Hematopoietic multipotent progenitor cell treated with erythropoietin and hydrocortisone succinate and interleukin-3 and kit ligand, for 17 days (in vitro differentiated cells): ENCODE measurements at regions not wholly inside any gene's neighbourhood (a gene's known extent, or its start where the extent isn't known, plus 50 kb on each side); places are given as distances from the start of the nearest gene placed in this dataset.

Experiments used
- DNase-seq: peaks from one replicate; pipeline ENCODE4 v3.0.0-alpha.2; 2015; ENCODE audit warnings: low spot score

DNA sequence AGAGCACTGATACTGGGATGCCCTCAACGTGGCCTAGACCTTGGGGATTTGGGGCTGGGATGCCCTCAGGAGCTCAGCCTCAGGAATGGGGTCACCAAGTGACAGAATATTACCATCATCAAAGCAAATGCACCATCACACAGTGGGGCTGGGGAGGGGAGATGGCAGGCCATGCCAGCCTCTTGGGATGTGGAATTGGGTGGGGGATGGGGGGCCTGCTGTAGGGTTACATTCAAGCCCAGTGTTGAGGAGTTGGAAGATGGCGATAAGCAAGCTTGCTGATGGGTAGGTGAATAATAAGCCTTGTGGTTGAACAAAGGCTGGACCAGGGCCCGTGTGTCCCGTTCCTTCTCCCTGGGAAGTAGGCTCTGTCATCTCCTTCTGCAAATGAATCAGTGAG, 69.1 kb upstream of the GPR12 start:
- DNase-seq: no peak

DNA sequence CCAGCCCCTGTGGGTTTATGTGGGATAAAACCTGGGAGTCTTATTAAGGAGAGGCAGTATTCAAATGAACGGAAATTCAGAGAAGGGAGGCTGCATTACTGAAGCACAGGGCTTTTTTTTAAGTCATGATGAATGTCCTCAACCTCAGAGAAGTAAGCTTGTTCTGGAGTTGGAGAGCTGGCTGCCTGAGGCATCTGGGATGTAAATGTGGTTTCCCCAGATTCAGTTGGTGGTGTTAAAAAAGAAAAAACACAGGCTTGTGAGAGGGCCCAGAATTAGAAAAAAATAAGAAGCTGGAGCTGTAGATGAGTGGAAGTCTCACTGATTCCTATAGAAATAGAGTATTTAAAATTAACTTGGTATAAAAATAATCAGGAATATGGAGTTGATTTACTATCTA, 64.0 kb upstream of the GPR12 start:
- no peak for DNase-seq

DNA sequence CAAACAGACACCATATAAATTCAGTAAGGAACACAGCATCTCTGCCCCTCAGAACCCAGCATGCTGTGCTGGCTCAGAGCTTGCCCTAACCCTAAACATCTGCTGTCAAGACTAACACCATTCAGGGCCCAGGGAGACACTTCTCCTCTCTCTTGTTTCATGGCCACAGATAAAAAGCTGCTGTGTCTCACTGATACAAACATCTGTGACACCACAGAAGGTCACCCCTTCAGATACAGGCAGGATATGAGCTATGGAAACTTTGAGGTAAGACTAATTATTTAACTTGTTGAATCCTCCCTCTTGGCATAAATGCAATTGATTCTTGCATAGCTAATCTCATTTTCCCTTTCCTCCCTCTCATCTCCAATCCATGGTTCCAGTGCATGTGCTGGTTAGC, 61.6 kb upstream of the GPR12 start:
- DNase-seq: peak; percentile 34

DNA sequence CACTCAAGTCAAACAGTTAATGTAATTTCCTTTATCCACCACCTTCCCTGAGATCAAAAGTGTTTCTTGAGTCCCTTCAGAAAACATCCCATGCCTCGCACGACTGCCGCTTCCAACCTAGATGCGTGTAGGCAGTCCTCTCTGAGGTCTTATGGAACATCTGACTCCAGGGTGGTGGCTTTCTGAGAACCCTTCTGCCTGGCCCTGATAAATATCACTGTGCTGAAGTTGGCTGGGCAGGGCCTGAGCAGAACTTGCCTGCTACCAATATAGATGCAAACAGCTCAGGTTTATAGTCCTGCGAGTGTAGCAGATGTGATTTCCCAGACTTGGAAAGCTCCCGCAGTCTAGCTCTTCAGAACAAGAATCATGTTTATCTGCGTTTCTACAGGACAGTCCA, 61.1 kb upstream of the GPR12 start:
- DNase-seq: peak; percentile 52

DNA sequence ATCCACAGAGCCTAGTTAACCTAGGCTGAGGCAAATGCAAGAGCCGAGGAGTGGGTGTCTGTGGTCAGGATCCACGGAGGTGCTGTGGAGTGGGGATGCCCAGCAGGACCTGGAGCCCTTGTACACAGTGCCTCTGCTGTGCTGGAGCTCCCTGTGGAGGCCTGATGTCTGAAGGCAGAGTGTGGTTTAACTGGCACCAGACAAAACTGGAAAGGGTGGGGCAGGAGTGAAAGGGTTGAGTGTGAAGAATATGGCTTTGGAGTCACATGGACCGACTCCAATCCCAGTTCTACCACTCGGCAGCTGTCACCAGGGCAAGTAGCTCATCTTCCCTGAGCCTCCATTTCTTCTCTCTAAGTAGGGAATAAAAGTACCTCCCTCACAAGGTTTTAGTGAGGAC, 60.3 kb upstream of the GPR12 start:
- DNase-seq: no peak

DNA sequence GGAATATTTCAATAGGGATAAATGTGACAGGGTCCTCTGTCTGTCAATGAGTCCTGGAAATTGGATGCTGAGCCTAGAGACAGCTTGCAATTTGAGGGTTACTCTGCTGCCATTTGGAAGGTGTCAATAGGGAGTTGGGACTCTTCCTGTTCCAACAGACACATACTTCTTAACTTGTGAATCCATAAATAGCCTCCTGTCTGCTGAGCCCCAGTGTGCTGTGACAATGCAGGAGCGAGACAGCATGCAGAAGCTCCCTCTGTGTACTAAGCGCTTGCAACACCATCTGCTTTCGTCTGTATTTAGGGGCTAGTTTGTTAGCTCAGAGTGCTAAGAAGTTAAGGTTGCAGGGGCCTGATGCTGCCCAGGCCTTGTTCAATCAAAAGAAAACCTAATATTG, 58.5 kb upstream of the GPR12 start:
- no peak for DNase-seq

DNA sequence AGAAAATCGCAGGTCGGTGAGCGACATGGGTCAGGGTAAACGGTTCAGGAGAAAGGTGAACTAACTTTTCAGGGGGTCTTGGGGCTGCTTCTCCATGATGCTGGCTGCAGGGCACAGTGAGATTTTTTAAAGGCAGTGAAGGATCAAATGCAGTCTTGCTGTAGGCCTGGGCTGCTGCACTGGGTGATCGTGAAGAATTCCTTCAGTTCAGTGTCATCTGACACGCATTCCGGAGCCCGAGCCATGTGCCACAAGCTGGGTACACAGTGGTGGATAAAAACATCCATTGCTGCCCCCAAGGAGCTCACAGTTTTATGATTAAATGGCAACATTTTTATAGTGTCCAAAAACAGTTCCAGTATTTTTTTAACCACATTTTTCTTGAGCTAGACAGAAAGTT, 56.3 kb upstream of the GPR12 start:
- DNase-seq: no peak

DNA sequence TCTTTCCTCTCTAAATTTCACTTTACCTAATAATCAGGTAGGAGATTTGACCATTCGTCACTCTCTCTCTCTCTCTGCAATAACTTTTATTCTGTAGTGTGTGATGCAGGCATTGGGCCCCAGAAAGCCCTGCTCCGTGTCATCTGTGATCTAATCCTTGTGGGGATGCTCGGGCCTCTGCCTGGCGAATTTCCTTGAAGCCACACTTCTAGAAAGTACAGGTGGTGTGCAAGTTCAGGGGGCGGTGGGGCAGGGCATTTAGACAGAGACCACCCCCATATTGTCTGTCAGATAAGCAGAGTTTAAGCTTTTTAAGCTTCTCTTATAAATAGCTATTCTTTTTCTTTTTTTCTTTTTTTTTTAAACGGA, 53.4 kb upstream of the GPR12 start:
- no peak for DNase-seq

DNA sequence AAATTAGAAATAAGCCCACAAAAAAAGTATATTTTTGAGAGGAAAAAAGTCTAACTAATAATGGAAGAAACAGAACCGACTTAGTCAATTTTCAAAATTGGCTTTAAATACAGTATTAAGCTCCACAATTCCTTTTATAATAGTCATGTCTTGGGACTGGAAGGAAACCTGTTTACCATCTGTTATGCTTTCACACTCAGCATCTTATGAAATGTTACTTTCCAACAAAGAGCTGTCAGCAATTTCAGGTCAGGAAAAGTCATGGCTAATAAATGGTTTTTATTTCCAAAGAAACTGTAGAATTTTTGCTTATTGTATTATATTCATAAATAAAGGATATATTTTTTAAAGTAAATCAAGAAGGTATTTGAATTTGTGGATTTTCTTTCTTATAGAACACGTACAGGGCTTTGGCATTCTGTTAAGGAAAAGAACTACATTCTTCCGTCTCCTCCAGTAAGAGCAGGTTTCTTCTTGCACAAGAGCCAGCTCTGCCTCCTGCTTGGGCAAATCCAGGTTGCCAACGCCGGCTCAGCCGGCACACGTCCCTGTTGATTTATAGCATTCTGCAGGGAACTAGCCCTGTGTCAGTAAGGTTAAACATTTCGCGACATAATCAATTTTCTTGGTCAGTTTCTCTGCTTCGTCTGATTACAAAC, 52.9 kb upstream of the GPR12 start:
- DNase-seq: no peak

DNA sequence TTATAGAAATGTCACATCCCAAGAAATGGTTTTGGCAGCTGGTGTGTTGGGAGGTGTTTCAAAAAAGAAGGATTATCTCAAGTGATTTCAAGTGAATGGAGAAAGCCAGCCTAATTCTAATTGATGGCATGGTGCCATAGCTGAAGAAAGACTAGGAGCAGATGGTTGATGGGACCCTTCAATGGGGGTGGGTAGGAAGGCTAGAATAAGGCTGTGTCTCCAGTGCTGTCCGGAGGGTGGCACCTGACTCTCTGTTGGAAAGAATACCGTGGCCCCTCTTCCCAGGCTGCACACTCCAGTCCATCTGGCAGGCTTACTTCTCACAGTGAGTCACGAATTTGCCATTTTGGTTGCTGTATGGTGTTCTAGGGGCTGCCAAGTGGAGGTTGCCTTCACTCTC, 51.0 kb upstream of the GPR12 start:
- no peak for DNase-seq
